IMR-90 (cell line): ENCODE measurements at regions not wholly inside any gene's neighbourhood (a gene's known extent, or its start where the extent isn't known, plus 50 kb on each side); places are given as distances from the start of the nearest gene placed in this dataset.
A peak's percentile ranks its signal among the peaks of the same experiment; 100 is the strongest.

Experiments used
- ATAC-seq: fragments of 200-7000 bp; cut with Tn5 transposase; 2 replicates; pipeline ENCODE4 v1.9.1; 2020; ENCODE audit warnings: low read depth, mild to moderate bottlenecking, moderate library complexity
- BruUV-seq: library from RNA; stranded (reverse); fragments of 400-500 nt; replicated peaks from 2 replicates; lab custom pipeline; 2021; lab: Mats Ljungman, UMichigan
- CTCF ChIA-PET: fragments of 300-600 bp; formaldehyde crosslinking; extraction: SDS; loops from one replicate; lab custom pipeline; 2021; ENCODE audit warnings: antibody characterized with exemption; lab: Yijun Ruan, JAX
- POLR2A ChIA-PET: fragments of 300-600 bp; sonication (Branson Sonifier 250); formaldehyde crosslinking; loops from one replicate; lab custom pipeline; 2022; ENCODE audit warnings: antibody characterized with exemption; ENCODE audit not compliant: unreplicated experiment; lab: Charles Lee
- DNase-seq: peaks from one replicate; pipeline ENCODE4 v3.0.0; 2013
- H2AFZ ChIP-seq: replicated peaks from 2 replicates; pipeline ENCODE3; 2013; ENCODE audit warnings: low read length, mild to moderate bottlenecking; ENCODE audit not compliant: poor library complexity
- H2AK5ac ChIP-seq: 2 replicates; pipeline ENCODE4 v1.6.1; 2013; ENCODE audit warnings: low read depth, low read length, inconsistent platforms
- H2AK9ac ChIP-seq: replicated peaks from 2 replicates; pipeline ENCODE3; 2013; ENCODE audit warnings: mild to moderate bottlenecking, low read depth, low read length, moderate library complexity; ENCODE audit not compliant: poor library complexity
- H2BK120ac ChIP-seq: 2 replicates; pipeline ENCODE4 v1.6.1; 2013; ENCODE audit warnings: low read depth, low read length, inconsistent platforms
- H2BK15ac ChIP-seq: 3 replicates; pipeline ENCODE4 v1.6.1; 2013; ENCODE audit warnings: low read depth, low read length, inconsistent platforms
- H2BK20ac ChIP-seq: 2 replicates; pipeline ENCODE4 v1.6.1; 2013; ENCODE audit warnings: low read depth, mild to moderate bottlenecking, inconsistent platforms, low read length, moderate library complexity
- H2BK5ac ChIP-seq: 2 replicates; pipeline ENCODE4 v1.6.1; 2013; ENCODE audit warnings: mild to moderate bottlenecking, low read depth, low read length, inconsistent platforms; ENCODE audit not compliant: poor library complexity, severe bottlenecking
- H3K14ac ChIP-seq: replicated peaks from 2 replicates; pipeline ENCODE4 v1.6.1; 2013; ENCODE audit warnings: low read depth, low read length, inconsistent platforms
- H3K18ac ChIP-seq: 2 replicates; pipeline ENCODE4 v1.6.1; 2013; ENCODE audit warnings: low read depth, low read length, control low read depth
- H3K23ac ChIP-seq: 2 replicates; pipeline ENCODE4 v1.6.1; 2013; ENCODE audit warnings: low read depth, low read length, inconsistent platforms
- H3K27ac ChIP-seq: 2 replicates; pipeline ENCODE4 v1.5.1; 2013; ENCODE audit warnings: mild to moderate bottlenecking, control low read depth, low read length; ENCODE audit not compliant: insufficient read depth
- H3K27me3 ChIP-seq: 2 replicates; pipeline ENCODE4 v1.6.1; 2013; ENCODE audit warnings: low read length; ENCODE audit not compliant: control insufficient read depth, insufficient read depth
- H3K36me3 ChIP-seq: 2 replicates; pipeline ENCODE4 v1.6.1; 2013; ENCODE audit warnings: low read length, mixed read lengths; ENCODE audit not compliant: control insufficient read depth, insufficient read depth
- H3K4ac ChIP-seq: 2 replicates; pipeline ENCODE4 v1.6.1; 2013; ENCODE audit warnings: low read depth, low read length, inconsistent platforms
- H3K4me1 ChIP-seq: 2 replicates; pipeline ENCODE4 v1.6.1; 2013; ENCODE audit warnings: low read length, mixed read lengths; ENCODE audit not compliant: control insufficient read depth, insufficient read depth
- H3K4me2 ChIP-seq: 2 replicates; pipeline ENCODE4 v1.6.1; 2013; ENCODE audit warnings: low read depth, mild to moderate bottlenecking, control low read depth, low read length, moderate library complexity
- H3K4me3 ChIP-seq: 2 replicates; pipeline ENCODE4 v1.5.1; 2013; ENCODE audit warnings: low read depth, mild to moderate bottlenecking, control low read depth, low read length, moderate library complexity; ENCODE audit not compliant: insufficient read depth
- H3K56ac ChIP-seq: 2 replicates; pipeline ENCODE4 v1.6.1; 2013; ENCODE audit warnings: low read length, inconsistent platforms; ENCODE audit not compliant: insufficient read depth; ENCODE audit errors: extremely low read depth
- H3K79me1 ChIP-seq, 2 experiments: 2 replicates each; pipeline ENCODE4 v1.6.1; 2013; ENCODE audit warnings: low read length in 2 of 2, inconsistent platforms in 1 of 2, low read depth in 1 of 2
- H3K9ac ChIP-seq: 2 replicates; pipeline ENCODE4 v1.6.1; 2013; ENCODE audit warnings: low read depth, low read length, control low read depth
- H3K9me1 ChIP-seq: 2 replicates; pipeline ENCODE4 v1.6.1; 2013; ENCODE audit warnings: low read length, inconsistent platforms; ENCODE audit not compliant: insufficient read depth
- H3K9me3 ChIP-seq: 2 replicates; pipeline ENCODE4 v1.6.1; 2013; ENCODE audit warnings: low read length; ENCODE audit not compliant: control insufficient read depth, insufficient read depth
- H4K20me1 ChIP-seq: 2 replicates; pipeline ENCODE4 v1.6.1; 2013; ENCODE audit warnings: low read length, inconsistent platforms; ENCODE audit not compliant: insufficient read depth
- H4K5ac ChIP-seq: 2 replicates; pipeline ENCODE4 v1.6.1; 2013; ENCODE audit warnings: mild to moderate bottlenecking, low read depth, low read length, control low read depth
- H4K8ac ChIP-seq, 2 experiments: 2 replicates each; pipeline ENCODE4 v1.6.1; 2013; ENCODE audit warnings: low read depth in 2 of 2, low read length in 2 of 2, control low read depth in 1 of 2, inconsistent platforms in 1 of 2
- H4K91ac ChIP-seq: 2 replicates; pipeline ENCODE4 v1.6.1; 2013; ENCODE audit warnings: low read depth, low read length, inconsistent platforms; ENCODE audit not compliant: insufficient read depth
- BHLHE40 ChIP-seq: fragments of 150-350 bp; IDR thresholded peaks from 2 replicates; pipeline ENCODE4 v1.6.1; 2016; ENCODE audit warnings: mild to moderate bottlenecking, low read depth, low read length
- CEBPB ChIP-seq: IDR thresholded peaks from 2 replicates; pipeline ENCODE4 v1.6.1; 2012; ENCODE audit warnings: low read depth, low read length, improper control_type of control experiment
- CHD1 ChIP-seq: IDR thresholded peaks from 2 replicates; pipeline ENCODE4 v1.6.1; 2012; ENCODE audit warnings: low read depth, low read length, improper control_type of control experiment
- CTCF ChIP-seq: conservative IDR thresholded peaks from 2 replicates; pipeline ENCODE4 v1.5.1; 2012; ENCODE audit warnings: mild to moderate bottlenecking, low read depth, low read length, improper control_type of control experiment
- FOS ChIP-seq: fragments of 150-350 bp; IDR thresholded peaks from 2 replicates; pipeline ENCODE4 v1.6.1; 2016; ENCODE audit warnings: low read depth, low read length
- MAFK ChIP-seq: IDR thresholded peaks from 2 replicates; pipeline ENCODE4 v1.6.1; 2012; ENCODE audit warnings: low read depth, low read length, improper control_type of control experiment
- MAZ ChIP-seq: IDR thresholded peaks from 2 replicates; pipeline ENCODE4 v1.6.1; 2012; ENCODE audit warnings: low read depth, mild to moderate bottlenecking, low read length, improper control_type of control experiment, moderate library complexity, borderline replicate concordance
- MXI1 ChIP-seq: IDR thresholded peaks from 2 replicates; pipeline ENCODE4 v1.6.1; 2012; ENCODE audit warnings: low read depth, mild to moderate bottlenecking, low read length, moderate library complexity, borderline replicate concordance
- NFE2L2 ChIP-seq: fragments of 150-350 bp; IDR thresholded peaks from 2 replicates; pipeline ENCODE4 v1.6.1; 2016; ENCODE audit warnings: low read depth, mild to moderate bottlenecking, low read length
- POLR2A ChIP-seq: IDR thresholded peaks from 2 replicates; pipeline ENCODE4 v1.6.1; 2012; ENCODE audit warnings: mild to moderate bottlenecking, low read depth, low read length
- RAD21 ChIP-seq: IDR thresholded peaks from 2 replicates; pipeline ENCODE4 v1.6.1; 2012; ENCODE audit warnings: low read length, improper control_type of control experiment
- RCOR1 ChIP-seq: IDR thresholded peaks from 2 replicates; pipeline ENCODE4 v1.6.1; 2012; ENCODE audit warnings: mild to moderate bottlenecking, low read length, improper control_type of control experiment; ENCODE audit not compliant: insufficient replicate concordance
- SMC3 ChIP-seq: fragments of 150-350 bp; IDR thresholded peaks from 2 replicates; pipeline ENCODE4 v1.6.1; 2016; ENCODE audit warnings: low read depth, mild to moderate bottlenecking, antibody characterized with exemption, low read length, moderate library complexity
- USF2 ChIP-seq: fragments of 150-350 bp; IDR thresholded peaks from 2 replicates; pipeline ENCODE4 v1.6.1; 2017; ENCODE audit warnings: mild to moderate bottlenecking, antibody characterized with exemption, low read length, low read depth
- WGBS, 2 experiments: methylation state at CpG; one replicate each; pipeline versions ENCODE4 v1.1.5 to v1.1.7; 2013; ENCODE audit warnings: missing lambda C conversion rate in 2 of 2; ENCODE audit not compliant: insufficient read length in 1 of 2; ENCODE audit errors: extremely low coverage in 2 of 2; 5-methylcytosine and 5-hydroxymethylcytosine counted together
- dilution Hi-C: fragments of 300-500 bp; cut with HindIII; formaldehyde crosslinking; loops from one replicate; pipeline ENCODE4 v1.14.3; 2018; ENCODE audit warnings: low sequenced_read_pairs; ENCODE audit not compliant: unreplicated experiment
- in situ Hi-C: fragments of 300-500 bp; cut with MboI; formaldehyde crosslinking; loops from 3 replicates; pipeline ENCODE4 v1.14.3; 2019; ENCODE audit warnings: low sequenced_read_pairs, inconsistent platforms, mixed read lengths
- intact Hi-C: fragments of 100-400 bp; cut with micrococcal nuclease; formaldehyde crosslinking; loops from 2 replicates; pipeline ENCODE4 v1.10.0; 2022

GRCh38 chr6:141988954-141989705 lies 143.6 kb upstream of the GJE1 start:
- DNase-seq = peak; percentile 81
- Histone ChIP-seq H3K18ac (no peak overlapping the region; the same call in 1 of the 2 replicates), H4K20me1 (no peaks in the 10 kb centered on the region), H2BK15ac (no peak overlapping the region), H2BK120ac (peak overlapping the region; percentile 41; the same call in 1 of the 2 replicates), H3K4me1 (peaks cover 2% of the 10 kb centered on the region; the same call in 1 of the 2 replicates), H3K27me3 (no peaks in the 10 kb centered on the region), H3K36me3 (no peaks in the 10 kb centered on the region), H4K5ac (no peak overlapping the region), H2BK20ac (peak overlapping the region; percentile 73; the same call in 1 of the 2 replicates), H3K56ac (no peak overlapping the region), H3K27ac (no peak overlapping the region), H3K14ac (peak overlapping the region; percentile 49; the same call in 1 of the 2 replicates), H3K23ac (no peak overlapping the region), H3K9ac (no peak overlapping the region), H3K9me3 (no peaks in the 10 kb centered on the region), H3K4me3 (no peak overlapping the region), H4K91ac (0 out of 2 replicates have a peak overlapping the region, but pooled peaks have one; percentile 5), H3K4me2 (peak overlapping the region; percentile 57; the same call in 1 of the 2 replicates), H3K4ac (peak overlapping the region; percentile 49; the same call in 1 of the 2 replicates), H2AFZ (peak overlapping the region; percentile 81), H4K8ac (peak overlapping the region in 1 of 2 experiments; percentile 58; a peak in 1 of 4 replicates), H2AK9ac (no peak overlapping the region), H2AK5ac (peak overlapping the region; percentile 70; the same call in 1 of the 2 replicates), H2BK5ac (peak overlapping the region; percentile 59), H3K9me1 (peaks cover 2% of the 10 kb centered on the region; the same call in 1 of the 2 replicates), H3K79me1 (peaks cover 0 to 3% of the 10 kb centered on the region in 2 experiments; a peak in 1 of 4 replicates)
- ATAC-seq = peak; percentile 91
- dilution Hi-C loops (no loop called here), in situ Hi-C loops (loop anchor here (5.0 to 10.0 kb wide), 2 partner anchors 53 to 116 kb away; no protein-coding TSS in a partner anchor), intact Hi-C loops (loop anchor here (1.0 to 5.0 kb wide), 3 partner anchors 56 to 218 kb away; no protein-coding TSS in a partner anchor)
- no TSS peak for BruUV-seq
- CTCF ChIA-PET = interaction anchor here (0.8 to 2.4 kb wide), 10 partner anchors 9 to 128 kb away, joined by 3 to 9 read pairs (median 4); no protein-coding TSS in a partner anchor
- POLR2A ChIA-PET = no interaction called here
- WGBS, 2 experiments = no CpG with 5 or more reads among the region's 2 CpGs
- TF ChIP-seq RCOR1 (no peak), CHD1 (no peak; the same call in 1 of the 2 replicates), BHLHE40 (no peak), CEBPB (peak; percentile 30; the same call in 1 of the 2 replicates), CTCF (peak; percentile 84), POLR2A (peak; percentile 44; the same call in 1 of the 2 replicates), MXI1 (no peak), RAD21 (peak; percentile 91), MAFK (peak; percentile 49), SMC3 (peak; percentile 95), FOS (no peak), USF2 (no peak), NFE2L2 (no peak), MAZ (no peak)
